ENCODE measurements at regions not wholly inside any gene's neighbourhood (a gene's known extent, or its start where the extent isn't known, plus 50 kb on each side); places are given as distances from the start of the nearest gene placed in this dataset.

GRCh38 chr7:156162451-156162850, 350.2 kb upstream of the SHH start:
- TF ChIP-seq ZNF274 (IDR thresholded peaks at IDR 0.05; ENCODE audit: low read depth, low read length) (no peak), SUZ12 (IDR thresholded peaks at IDR 0.05; ENCODE audit: extremely low read depth, insufficient read depth, insufficient read length) (no peak), YY1 (IDR thresholded peaks at IDR 0.05; ENCODE audit: insufficient read depth, insufficient read length) (no peak)
